Body of pancreas (tissue), 4 donors: ENCODE measurements at regions not wholly inside any gene's neighbourhood (a gene's known extent, or its start where the extent isn't known, plus 50 kb on each side); places are given as distances from the start of the nearest gene placed in this dataset.
"Not testable (repeated sequence)": the region's sequence is repeated elsewhere in the genome, so short reads cannot be mapped to it uniquely, and the experiment has no call there.

Experiments
- ATAC-seq: fragments of 150-250 bp; one replicate; pipeline ENCODE4 v1.9.1; 2016
- DNase-seq, 4 donors: peaks; one replicate each; pipeline ENCODE4 v3.0.0-alpha.2; 2019
- H3K27ac ChIP-seq, 4 donors: fragments of 200-600 bp; sonication (generic); 1 replicate in 3 of 4; 2 replicates in 1 of 4; pipeline versions ENCODE4 v1.5.1 to v1.6.1; 2016 to 2019; ENCODE audit warnings: mild to moderate bottlenecking in 1 of 4, mixed read lengths in 1 of 4, moderate library complexity in 1 of 4
- H3K27me3 ChIP-seq, 2 donors: fragments of 200-600 bp; sonication (generic); one replicate each; pipeline ENCODE4 v1.6.0; 2016; ENCODE audit warnings: mild to moderate bottlenecking in 1 of 2
- H3K36me3 ChIP-seq, 2 donors: fragments of 200-600 bp; sonication (generic); replicated peaks in 1 of 2; 2 replicates each; pipeline ENCODE4 v1.5.1; 2016; ENCODE audit warnings: low read depth in 2 of 2; ENCODE audit not compliant: insufficient read depth in 1 of 2
- H3K4me1 ChIP-seq: fragments of 200-600 bp; sonication (generic); one replicate; pipeline ENCODE4 v1.6.0; 2016
- H3K4me3 ChIP-seq, 2 donors: fragments of 200-600 bp; sonication (generic); 1 replicate in 1 of 2; 2 replicates in 1 of 2; pipeline ENCODE4 v1.5.1; 2016 to 2019
- H3K9me3 ChIP-seq, 3 donors: fragments of 200-600 bp; sonication (generic); 1 replicate in 2 of 3; 2 replicates in 1 of 3; pipeline ENCODE4 v1.5.1; 2016
- WGBS, 2 donors: methylation state at CpG; one replicate each; pipeline ENCODE4 v1.1.5; 2017; 5-methylcytosine and 5-hydroxymethylcytosine counted together
- intact Hi-C: fragments of 100-400 bp; cut with DNase I; formaldehyde crosslinking; loops from one replicate; pipeline ENCODE4 v1.15.1; 2023

DNA sequence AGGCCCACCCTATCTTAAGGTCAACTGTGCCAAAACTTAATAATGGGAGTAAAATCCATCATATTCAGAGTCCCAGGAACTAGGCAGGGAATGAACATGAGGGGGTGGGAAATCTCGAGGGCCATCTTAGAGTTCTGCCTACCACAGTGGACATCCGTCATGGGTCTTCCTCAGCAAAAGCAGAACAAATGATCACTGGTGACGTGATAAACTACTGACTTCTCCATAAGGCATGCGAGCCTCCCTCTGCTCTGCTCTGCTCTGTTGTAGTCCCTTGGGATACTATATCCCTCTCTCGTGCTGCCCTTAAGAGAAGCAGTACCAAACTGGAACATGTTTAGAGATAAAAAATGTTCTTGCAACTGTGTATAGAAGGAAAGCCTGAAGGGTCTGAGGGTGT is 603.8 kb downstream of the TTLL7 start:
- H3K4me1 ChIP-seq, H3K27ac ChIP-seq, intact Hi-C loops, ATAC-seq, H3K36me3 ChIP-seq, H3K4me3 ChIP-seq, H3K27me3 ChIP-seq, H3K9me3 ChIP-seq, DNase-seq: not testable (repeated sequence)
- 79% methylated on average over 5 of the region's 5 CpGs for WGBS, 2 donors

DNA sequence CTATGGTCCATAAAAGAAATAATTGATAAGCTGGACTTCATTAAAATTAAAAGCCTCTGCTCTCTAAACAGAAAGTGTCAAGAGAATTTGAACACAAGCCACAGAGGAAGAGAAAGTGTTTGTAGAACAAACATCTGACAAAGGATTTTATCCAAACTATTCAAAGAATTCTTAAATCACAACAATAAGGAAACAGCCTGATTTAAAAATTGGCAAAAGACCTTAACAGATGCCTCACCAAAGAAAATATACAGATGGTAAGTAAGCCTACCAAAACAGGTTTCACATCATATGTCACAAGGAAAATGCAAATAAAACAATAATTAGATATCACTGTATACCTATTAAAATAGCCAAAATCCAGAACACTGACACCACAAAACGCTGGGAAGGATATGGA is 612.0 kb downstream of the TTLL7 start:
- ATAC-seq, DNase-seq, intact Hi-C loops, H3K4me3 ChIP-seq, H3K27me3 ChIP-seq, H3K27ac ChIP-seq, H3K9me3 ChIP-seq, H3K36me3 ChIP-seq, H3K4me1 ChIP-seq: not testable (repeated sequence)
- 56 to 100% methylated on average over 1 of the region's 1 CpG for WGBS, 2 donors

DNA sequence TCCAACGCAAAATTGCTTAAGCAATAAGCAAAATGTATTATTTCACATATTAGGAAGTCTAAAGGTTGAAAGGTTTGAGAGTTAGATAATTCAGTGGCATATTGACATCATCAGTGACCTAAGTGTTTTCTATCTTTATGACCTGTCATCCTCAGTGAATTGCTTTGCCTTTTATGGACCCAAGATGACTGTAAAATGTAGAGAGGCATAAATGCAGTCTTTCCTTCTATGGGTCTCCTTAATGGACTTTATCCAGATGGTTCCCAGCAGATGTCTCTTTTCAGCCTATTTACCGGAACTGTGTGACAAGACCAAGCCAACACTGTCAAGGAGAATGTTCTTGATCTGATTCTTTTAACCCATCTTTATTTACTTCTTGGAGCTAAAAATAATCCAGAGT is 615.8 kb downstream of the TTLL7 start:
- H3K27ac ChIP-seq, DNase-seq, H3K27me3 ChIP-seq, H3K36me3 ChIP-seq, H3K4me3 ChIP-seq, H3K4me1 ChIP-seq, ATAC-seq, H3K9me3 ChIP-seq, intact Hi-C loops: not testable (repeated sequence)
- WGBS, 2 donors = 50 to 76% methylated on average over 1 of the region's 2 CpGs

DNA sequence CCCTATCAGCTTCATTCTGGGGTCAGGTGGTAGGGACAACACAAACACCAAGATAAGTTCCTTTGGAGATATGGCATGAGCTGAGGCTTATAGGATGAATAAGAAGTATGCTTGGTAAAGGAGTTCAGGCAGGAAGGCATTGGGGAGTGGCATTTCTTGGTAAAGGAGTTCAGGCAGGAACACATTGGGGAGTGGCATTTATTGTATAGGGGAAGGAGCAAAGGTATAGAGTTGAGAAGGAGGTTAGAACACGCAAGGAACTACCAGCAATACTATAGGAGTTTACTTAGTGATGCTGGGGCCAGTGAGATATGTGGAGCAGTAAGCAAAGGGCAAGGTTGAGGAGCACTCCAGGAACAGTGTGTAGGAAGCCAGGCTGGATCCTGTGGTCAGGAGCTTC is 625.9 kb downstream of the TTLL7 start:
- DNase-seq, H3K9me3 ChIP-seq, H3K4me1 ChIP-seq, H3K27me3 ChIP-seq, H3K4me3 ChIP-seq, H3K27ac ChIP-seq, ATAC-seq, intact Hi-C loops, H3K36me3 ChIP-seq: not testable (repeated sequence)
- WGBS, 2 donors = 96 to 100% methylated on average over 1 of the region's 1 CpG

DNA sequence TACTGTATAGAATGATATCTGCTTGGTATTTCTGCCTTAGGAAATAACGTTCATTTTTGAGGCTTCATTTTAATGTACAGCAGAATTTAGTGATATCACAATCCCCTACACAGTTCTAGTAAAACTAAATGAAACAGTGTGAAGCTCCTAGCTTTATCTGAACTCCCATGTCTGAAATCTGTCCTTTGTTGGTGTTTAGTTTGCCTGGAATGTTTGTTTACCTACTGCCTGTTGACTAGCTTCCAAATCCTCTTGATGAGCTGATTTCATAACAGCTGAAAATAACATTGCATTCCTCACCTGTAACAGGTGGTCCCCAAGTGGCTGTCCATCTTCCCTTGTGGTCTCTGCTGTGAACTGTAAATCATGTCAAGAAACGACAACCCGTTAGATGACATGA is 629.1 kb downstream of the TTLL7 start:
- H3K27ac ChIP-seq, H3K36me3 ChIP-seq, intact Hi-C loops, H3K9me3 ChIP-seq, H3K4me3 ChIP-seq, ATAC-seq, H3K27me3 ChIP-seq, DNase-seq, H3K4me1 ChIP-seq: not testable (repeated sequence)
- 51 to 56% methylated on average over 3 of the region's 3 CpGs for WGBS, 2 donors

DNA sequence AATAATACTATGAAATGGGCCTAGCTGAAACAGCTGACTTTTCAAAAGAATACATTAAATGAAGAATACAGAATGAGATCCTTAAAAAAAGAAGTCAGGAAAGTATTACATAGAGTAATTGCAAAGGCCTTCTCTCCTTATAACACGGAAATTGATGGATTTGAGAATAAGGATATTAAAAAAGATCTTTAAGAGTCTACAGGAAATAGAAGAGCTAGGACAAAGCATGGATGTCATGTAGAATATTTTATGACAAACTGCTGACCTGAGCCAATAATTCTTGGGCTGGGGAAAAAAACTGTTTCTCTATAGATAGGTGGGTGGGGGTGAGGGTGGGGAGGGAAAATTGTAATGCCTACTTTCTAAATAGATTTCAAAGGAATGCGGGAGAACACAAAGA is 633.6 kb downstream of the TTLL7 start:
- H3K27me3 ChIP-seq, H3K9me3 ChIP-seq, H3K36me3 ChIP-seq, H3K4me1 ChIP-seq, intact Hi-C loops, DNase-seq, ATAC-seq, H3K27ac ChIP-seq, H3K4me3 ChIP-seq: not testable (repeated sequence)
- WGBS, 2 donors = 73 to 74% methylated on average over 2 of the region's 2 CpGs

DNA sequence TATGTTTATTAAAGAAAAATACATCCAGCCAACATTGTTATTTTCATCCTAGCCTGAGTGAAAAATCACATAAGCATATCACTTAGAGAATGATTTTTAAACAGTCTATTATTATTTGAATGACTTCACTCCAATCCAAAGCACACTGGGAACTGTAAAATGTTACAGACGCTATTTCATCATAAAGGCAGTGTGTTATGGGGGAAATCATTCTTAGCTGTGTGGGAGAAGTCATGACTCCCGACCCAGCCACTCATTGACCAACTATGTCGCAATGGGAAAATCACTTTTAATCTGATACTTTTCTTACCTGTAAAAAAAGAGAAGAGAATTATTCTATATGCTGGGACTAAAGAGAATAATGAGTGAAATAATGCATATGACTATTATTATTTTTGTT is 653.6 kb downstream of the TTLL7 start:
- H3K27me3 ChIP-seq, H3K36me3 ChIP-seq, ATAC-seq, H3K9me3 ChIP-seq, H3K27ac ChIP-seq, H3K4me3 ChIP-seq, intact Hi-C loops, H3K4me1 ChIP-seq, DNase-seq: not testable (repeated sequence)
- WGBS, 2 donors = 70 to 78% methylated on average over 3 of the region's 3 CpGs

DNA sequence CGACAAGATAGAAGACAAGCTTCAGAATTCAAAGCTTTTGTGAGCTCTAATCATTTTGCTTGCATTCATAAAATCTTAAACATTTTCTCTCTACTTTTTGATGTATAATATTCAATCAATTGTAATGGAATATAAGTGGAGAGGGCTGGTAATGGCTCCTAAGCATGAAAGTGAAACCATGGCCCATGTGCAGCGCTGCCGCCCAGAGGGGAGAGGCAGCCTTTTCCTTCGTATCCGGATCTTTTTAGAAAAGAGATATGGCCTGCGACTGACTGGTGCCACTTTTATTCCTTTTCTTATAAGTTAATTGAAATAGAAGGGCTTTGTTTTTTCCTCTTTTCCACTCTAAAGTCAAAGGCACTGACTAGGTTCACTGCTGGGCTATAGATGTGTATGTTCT is 655.2 kb downstream of the TTLL7 start:
- H3K27me3 ChIP-seq, H3K36me3 ChIP-seq, H3K9me3 ChIP-seq, intact Hi-C loops, H3K4me3 ChIP-seq, H3K4me1 ChIP-seq, DNase-seq, H3K27ac ChIP-seq, ATAC-seq: not testable (repeated sequence)
- WGBS, 2 donors = 80 to 89% methylated on average over 6 of the region's 6 CpGs

DNA sequence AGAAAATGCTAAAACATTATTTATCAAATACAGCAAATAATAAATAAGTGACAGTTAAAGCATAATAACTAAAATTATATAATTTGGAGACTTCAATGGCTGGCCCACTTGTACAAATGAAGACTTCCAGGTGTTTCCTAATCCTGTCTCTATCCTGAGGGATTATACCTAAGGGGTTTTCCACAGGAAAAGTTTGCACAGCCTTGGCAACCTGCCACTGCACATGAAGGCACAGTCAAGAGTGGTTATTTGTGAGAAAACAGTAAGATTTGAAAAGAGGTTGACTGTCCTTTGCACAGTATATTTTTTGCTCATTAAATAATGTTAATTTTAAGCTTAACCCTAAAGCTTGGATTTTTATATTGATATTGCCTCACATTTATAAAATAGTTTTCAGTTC is 655.9 kb downstream of the TTLL7 start:
- H3K4me1 ChIP-seq, H3K27ac ChIP-seq, ATAC-seq, intact Hi-C loops, H3K36me3 ChIP-seq, H3K4me3 ChIP-seq, H3K9me3 ChIP-seq, H3K27me3 ChIP-seq: not testable (repeated sequence)
- peak in 3 of 4 donors; percentile 6 to 15 (median 10) for DNase-seq

DNA sequence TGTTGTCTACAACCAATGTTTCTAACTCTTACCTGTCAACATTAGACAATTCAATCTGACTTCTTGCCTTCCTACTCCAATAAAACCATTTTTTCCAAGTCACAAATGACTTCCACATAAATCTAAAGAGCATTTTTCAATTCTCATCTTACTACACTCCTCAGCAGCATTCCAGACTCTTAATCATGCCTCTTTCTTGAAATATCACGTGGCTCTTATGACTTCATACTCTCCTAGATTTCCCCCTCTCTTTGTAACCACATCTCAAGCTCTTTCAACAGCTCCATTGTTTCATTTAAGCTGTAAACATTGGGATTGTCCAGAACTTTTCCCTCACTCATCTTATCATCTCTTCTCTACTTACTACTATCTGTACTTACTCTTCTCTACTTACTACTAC is 666.6 kb downstream of the TTLL7 start:
- ATAC-seq, H3K27me3 ChIP-seq, H3K4me3 ChIP-seq, H3K4me1 ChIP-seq, DNase-seq, H3K9me3 ChIP-seq, intact Hi-C loops, H3K36me3 ChIP-seq, H3K27ac ChIP-seq: not testable (repeated sequence)
- no CpG with 5 or more reads among the region's 1 CpG for WGBS, 2 donors
